Right lobe of liver (tissue), 4 donors: ENCODE measurements at regions not wholly inside any gene's neighbourhood (a gene's known extent, or its start where the extent isn't known, plus 50 kb on each side); places are given as distances from the start of the nearest gene placed in this dataset.

Source experiments
- CTCF ChIP-seq, 4 donors: fragments of 200-600 bp in 3 of 4; fragments of 450-650 bp in 1 of 4; IDR thresholded peaks; one replicate each; pipeline versions ENCODE4 v1.5.1 to v1.8.0; 2016 to 2022; ENCODE audit warnings: antibody characterized with exemption in 4 of 4, mild to moderate bottlenecking in 2 of 4
- POLR2A ChIP-seq: fragments of 450-650 bp; IDR thresholded peaks from one replicate; pipeline ENCODE4 v1.6.1; 2017; ENCODE audit warnings: antibody characterized with exemption, mild to moderate bottlenecking
- donor health status: DM: no; HTN: no; CAD: no.
- donor health status: DM: no; HTN: no; CAD: no.
- donor health status: DM: no; HTN: yes; CAD: no.

GRCh38 chr6:48449002-48449401 is 338.0 kb upstream of the PTCHD4 start:
- TF ChIP-seq POLR2A (no peak), CTCF (IDR thresholded peaks at IDR 0.05) (no peak)
